HuH-7 (cell line): ENCODE measurements at regions not wholly inside any gene's neighbourhood (a gene's known extent, or its start where the extent isn't known, plus 50 kb on each side); places are given as distances from the start of the nearest gene placed in this dataset.

Source experiments
- DNase-seq: peaks from one replicate; pipeline ENCODE4 v3.0.0; 2011; ENCODE audit warnings: low spot score

DNA sequence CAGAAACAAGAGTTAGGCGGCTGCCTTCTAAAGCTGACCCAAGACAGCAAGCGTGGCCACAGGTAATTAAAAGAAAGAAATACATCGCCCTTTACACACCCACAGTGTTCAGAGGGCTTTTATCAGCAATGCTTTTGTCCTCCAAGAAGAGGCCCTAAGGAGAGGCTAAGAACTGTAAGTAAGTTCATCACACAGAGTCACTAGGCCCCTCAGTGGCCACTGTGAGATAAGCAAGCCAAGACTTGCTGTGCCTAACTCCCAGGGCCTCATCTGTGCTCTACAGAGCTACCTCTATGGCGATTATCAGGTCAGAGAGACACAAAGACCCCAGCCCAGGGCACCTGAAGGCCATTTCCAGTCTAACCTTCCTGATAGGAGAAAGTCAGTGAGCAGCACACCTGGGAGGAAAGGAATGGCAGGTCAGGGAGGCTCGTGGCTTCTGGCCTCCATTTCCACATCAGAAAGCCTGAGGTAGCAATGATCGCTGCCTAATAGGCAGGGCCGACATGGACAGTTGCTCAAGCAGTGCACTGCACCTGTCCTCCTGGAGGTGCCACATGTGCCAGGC is 545.2 kb upstream of the CDH11 start:
- no peak for DNase-seq

DNA sequence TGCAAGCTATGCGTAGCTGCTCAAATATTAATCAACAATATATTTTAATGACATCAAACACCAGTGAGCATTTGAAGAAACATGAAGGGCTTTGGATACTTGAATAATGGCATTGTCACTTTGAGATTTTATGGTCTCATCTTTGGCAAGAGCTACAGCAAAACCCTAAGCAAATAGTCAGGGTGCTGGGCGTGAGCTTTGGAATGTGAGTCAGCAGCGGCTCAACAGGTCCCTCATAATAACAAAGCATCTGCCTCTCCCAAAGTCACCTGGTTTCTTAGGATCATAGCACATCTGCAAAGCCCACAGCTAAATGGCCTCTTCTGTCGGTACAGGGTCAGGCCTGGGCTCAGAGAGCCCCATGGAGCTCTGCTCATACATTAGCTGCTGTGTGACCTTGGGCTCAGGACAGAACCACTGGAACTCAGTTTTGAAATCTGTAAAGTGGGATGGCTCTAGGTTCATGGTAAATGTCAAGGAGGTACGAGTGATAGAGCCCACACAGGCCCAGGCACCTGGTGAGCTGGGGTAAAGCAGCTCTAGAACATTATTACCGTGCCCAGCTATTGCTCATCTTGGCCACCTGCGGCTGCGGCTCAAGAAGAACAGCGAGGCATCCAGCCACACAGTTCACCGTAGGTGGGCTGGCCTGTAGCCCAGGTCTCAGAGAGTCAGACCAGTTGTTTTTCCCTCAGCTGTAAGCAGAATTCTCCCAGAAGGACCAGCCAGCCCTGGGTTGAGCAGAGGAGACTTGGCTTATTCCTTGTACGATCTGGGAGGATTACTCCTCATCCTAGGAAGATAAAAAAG is 544.5 kb upstream of the CDH11 start:
- DNase-seq: no peak

GRCh38 chr16:65665586-65665985 is 543.7 kb upstream of the CDH11 start:
- DNase-seq: no peak

DNA sequence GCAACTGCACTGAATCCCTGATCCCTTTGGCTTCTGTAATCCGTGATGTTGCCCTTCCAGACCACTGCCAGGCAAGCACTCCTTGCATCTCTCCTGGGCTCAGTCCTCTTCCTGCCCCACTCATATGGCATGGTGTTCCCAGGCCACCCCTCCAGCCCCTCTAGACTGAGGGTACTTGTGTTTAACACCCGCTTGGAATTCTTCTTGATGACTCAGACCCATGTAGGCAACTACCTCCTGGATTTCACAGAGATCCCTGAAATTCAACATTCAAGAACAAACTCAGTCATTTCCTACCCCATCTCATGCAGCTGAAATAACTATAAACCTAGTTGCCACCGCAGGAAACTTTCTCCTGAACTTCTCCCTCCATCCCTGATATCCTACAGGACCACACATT is 541.9 kb upstream of the CDH11 start:
- DNase-seq: no peak

GRCh38 chr16:65662256-65662655 is 540.4 kb upstream of the CDH11 start:
- DNase-seq: no peak

- DNase-seq: no peak
Measured at GRCh38 chr16:65661558-65661957, 539.7 kb upstream of the CDH11 start.

- no peak for DNase-seq
Measured at GRCh38 chr16:65660390-65660789, 538.5 kb upstream of the CDH11 start.

GRCh38 chr16:65659758-65660157 is 537.9 kb upstream of the CDH11 start:
- DNase-seq: no peak

DNA sequence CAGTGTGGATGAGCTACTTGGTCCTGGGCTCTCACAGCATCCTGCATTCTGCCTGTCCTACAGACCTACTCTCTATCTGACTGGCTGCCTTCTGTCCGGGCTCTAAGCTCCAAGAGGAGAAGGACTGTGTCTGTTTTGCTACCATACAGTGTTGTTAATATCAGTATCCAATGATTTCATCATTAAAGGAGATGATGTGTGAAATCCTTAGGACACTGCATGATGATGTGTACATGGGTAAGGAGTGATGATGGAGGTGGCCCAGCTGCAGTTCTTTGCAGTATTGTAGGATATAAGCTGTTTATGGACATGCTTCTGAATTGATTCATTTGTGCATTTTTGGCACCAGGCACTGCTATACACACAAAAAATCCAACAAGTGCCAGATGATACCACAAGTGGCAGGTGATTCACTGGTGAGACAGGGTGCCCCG is 536.9 kb upstream of the CDH11 start:
- DNase-seq: no peak

DNA sequence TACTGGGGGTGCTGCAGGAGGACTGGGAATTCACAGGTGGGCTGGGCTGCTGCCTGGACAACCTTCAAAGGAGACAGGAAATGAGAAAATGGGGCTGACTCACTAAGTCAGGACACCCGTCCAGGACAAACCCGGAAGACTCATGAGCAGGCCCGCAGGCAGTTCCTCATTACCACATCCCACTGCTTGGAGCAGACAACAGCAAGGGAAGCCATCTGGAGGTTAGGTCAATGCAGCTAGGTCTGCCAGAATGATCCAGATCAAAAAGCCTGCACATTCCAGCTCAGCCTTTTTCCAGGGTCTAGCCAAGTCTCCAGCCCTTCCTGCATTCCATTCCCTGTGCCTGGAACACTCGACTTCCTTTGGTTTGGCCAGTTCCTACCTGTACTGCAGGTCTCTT is 536.5 kb upstream of the CDH11 start:
- DNase-seq: no peak

- DNase-seq: no peak
Measured at GRCh38 chr16:65657556-65657955, 535.7 kb upstream of the CDH11 start.

GRCh38 chr16:65657071-65657494 is 535.2 kb upstream of the CDH11 start:
- DNase-seq: no peak

DNA sequence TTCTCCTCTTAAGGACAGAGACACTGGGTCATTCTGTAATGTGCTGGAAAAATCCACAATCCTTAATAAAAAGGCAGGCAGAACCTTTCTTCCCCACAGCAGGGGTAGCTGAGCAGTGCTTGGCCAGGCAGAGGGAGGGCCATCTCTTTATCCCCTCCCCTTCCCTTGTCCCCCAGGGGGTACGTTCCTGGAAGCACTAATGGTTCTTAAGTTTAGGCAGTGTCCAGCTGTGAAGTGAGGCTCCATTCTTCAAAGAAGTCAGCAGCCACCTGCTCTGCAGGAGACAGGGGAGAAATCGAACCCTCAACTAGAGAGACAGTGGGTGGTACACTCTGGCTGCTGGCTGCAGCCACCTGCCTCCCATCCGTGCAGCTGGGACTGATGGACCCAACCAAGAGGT is 533.9 kb upstream of the CDH11 start:
- no peak for DNase-seq

DNA sequence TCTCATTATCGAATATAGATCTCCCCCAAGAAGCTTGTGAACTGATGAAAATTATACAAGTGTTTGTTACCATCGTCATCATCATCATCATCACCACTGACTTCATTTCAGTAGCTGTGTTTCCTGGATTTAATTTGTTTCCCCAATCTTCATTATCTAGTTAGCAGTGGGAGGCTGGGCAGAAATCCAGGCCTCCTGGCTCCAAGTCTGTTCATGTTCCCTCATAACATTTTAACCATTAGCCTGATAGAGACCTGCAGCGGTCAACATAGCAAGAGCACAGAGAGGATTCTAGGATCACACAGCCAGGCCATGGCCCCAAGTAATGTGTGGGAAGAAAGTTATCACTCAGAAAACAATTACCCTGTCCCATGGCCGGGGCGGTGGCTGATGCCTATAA is 526.2 kb upstream of the CDH11 start:
- DNase-seq: no peak

DNA sequence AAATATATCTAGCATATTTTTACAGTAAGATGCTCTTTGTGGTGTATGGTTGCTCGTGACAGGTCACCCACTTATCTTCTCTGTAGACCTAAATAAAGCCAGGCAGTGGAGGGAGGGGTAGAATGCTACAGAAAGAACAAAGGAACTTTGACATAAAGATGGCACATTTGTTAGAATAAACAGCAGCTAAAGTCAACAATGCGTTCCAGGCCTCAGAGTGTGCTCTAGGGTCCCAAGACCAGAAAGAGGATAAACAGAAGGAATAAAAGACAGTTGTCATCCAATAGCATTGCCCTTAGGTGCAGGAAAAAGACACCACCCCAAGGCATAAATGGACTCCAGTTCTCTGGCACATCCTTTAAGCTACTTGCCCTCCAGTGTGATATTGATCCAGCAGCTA is 523.0 kb upstream of the CDH11 start:
- DNase-seq: no peak

DNA sequence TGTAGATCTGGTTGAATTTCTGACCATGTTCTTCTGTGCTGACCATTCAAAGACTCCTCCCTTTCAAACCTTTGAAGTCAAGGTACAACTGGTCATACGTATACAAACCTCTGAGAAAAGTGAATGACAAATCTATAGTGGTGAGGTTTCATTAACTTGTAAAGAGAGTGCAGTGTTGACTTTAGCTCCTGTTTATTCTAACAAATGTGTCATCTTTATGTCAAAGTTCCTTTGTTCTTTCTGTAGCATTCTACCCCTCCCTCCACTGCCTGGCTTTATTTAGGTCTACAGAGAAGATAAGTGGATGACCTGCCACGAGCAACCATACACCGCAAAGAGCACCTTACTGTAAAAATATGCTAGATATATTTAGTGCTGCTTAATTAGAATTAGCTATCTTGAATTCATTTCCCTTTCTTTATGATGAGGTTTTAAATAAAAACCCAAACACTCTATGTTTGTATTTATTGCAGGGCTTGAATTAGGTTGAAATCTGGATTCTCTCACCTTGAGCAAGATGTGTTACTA is 520.0 kb upstream of the CDH11 start:
- DNase-seq: no peak

DNA sequence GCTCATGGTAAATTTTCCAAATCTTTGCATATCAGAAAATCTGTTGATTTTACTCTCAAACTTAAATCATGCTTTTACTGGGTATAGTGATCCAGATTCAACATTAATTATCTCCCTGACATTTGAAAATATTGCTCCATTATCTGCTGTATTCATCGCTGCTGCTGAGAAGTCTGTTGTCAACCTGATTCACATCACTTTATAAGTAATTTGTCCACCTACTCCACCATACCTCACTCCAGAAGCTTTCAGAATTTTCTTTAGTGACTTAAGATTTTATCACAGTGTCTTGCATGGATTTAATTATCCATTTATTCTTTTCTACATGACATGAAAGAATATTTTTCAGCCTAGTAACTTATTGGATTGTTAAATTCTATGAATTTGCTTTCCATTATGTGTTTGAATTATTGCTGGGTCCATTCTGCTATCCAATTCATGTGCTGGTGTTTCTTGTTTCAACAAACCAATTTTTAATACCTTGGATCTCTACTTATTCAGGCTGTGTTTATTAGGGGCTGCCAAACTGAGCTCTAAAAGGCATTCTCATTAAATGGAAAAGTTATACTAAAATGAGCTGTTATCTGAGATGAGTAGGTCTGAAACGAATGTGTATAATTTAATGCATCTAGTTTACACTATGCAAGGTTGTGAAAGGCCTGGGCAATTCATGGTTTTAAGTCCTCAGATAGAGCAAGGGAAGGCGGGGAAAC is 519.3 kb upstream of the CDH11 start:
- DNase-seq: no peak

- no peak for DNase-seq
Measured at GRCh38 chr16:65634833-65635232, 513.0 kb upstream of the CDH11 start.

GRCh38 chr16:65634291-65634690 is 512.4 kb upstream of the CDH11 start:
- DNase-seq: no peak

DNA sequence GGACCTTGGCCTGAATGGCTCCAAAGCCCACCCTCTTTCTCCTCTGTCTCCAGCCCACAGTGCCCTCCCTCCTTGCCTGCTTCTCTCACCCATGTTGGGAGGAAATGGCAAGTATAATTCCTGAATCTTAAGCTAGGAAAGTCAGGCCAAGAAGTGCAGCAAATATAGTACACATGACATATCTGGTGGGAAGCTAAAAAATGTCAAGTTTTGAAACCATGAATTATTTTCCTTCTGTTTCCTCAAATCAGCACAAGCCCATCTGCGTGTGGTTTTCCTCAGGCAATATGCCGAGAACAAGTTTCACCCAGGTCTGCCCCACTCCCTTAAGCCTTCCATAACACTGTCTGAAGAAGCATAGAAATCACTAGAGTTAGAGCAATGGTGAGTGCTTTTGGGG is 502.8 kb upstream of the CDH11 start:
- DNase-seq: no peak

DNA sequence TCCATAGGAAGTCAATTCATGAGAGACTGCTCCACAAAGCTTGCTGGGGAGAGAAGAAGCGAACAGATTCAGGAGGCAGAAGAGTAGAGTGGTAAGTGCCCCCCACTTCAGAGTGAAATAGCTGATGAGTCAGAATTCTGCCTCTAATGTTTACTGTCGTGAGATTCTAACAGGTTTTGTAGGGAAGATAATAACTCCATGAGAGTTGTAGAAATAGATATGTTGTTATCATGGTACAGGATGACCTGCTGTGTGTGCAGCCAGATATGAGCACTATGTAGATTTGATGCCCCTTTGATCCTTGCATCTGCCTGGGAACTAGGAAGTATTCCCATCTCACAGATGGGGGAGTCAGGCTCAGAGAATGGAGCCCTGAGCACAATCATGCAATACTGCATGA is 502.4 kb upstream of the CDH11 start:
- DNase-seq: no peak

DNA sequence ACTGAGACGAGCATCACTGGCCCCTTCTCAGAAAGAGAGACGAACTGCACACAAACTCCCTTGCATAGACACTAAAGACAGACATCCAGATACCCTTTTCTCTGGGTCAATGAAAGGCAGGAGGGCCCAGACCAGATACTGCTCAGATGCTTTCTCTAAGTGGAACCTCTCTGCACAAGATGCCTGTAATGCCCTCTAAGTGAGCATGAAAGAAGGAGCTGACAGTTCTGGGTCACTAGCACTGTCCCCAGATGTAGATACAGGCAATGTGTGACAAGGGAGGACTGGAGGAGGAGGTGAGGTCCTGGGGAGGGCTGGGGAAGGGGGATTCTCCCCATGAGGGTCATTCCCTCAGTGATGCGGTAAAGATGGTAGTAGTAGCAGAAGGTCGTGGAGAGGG is 501.0 kb upstream of the CDH11 start:
- no peak for DNase-seq

DNA sequence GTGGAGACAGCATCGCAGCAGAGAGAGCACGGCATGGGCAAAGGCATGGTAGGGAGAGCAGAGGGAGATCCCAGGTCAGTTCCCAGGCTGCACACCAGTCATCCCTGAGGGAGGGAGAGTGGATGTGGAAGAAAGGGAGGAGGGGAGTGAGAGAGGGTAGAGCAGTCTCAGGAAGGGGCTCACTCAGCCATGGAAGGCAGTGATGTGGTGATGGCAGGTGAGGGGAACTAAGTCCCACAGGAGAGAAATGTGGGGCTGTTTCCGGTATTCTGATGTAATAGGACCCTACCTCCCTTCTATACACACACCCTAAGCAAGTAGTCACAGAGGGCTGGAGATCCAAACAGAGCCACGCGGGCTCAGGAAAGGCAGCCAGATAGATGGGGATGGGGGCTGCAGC is 500.3 kb upstream of the CDH11 start:
- DNase-seq: no peak
